Endometrium (tissue), 2 donors: ENCODE measurements at regions not wholly inside any gene's neighbourhood (a gene's known extent, or its start where the extent isn't known, plus 50 kb on each side); places are given as distances from the start of the nearest gene placed in this dataset.

Source experiments
- FAIRE-seq: peaks from 2 replicates; lab custom pipeline; 2012; peaks lifted over from hg19 to GRCh38; lab: Jason Lieb, UNC
- donor health status: control.
- donor health status: control.

GRCh38 chr6:12221856-12222255 is 68.3 kb upstream of the EDN1 start:
- no peak for FAIRE-seq

DNA sequence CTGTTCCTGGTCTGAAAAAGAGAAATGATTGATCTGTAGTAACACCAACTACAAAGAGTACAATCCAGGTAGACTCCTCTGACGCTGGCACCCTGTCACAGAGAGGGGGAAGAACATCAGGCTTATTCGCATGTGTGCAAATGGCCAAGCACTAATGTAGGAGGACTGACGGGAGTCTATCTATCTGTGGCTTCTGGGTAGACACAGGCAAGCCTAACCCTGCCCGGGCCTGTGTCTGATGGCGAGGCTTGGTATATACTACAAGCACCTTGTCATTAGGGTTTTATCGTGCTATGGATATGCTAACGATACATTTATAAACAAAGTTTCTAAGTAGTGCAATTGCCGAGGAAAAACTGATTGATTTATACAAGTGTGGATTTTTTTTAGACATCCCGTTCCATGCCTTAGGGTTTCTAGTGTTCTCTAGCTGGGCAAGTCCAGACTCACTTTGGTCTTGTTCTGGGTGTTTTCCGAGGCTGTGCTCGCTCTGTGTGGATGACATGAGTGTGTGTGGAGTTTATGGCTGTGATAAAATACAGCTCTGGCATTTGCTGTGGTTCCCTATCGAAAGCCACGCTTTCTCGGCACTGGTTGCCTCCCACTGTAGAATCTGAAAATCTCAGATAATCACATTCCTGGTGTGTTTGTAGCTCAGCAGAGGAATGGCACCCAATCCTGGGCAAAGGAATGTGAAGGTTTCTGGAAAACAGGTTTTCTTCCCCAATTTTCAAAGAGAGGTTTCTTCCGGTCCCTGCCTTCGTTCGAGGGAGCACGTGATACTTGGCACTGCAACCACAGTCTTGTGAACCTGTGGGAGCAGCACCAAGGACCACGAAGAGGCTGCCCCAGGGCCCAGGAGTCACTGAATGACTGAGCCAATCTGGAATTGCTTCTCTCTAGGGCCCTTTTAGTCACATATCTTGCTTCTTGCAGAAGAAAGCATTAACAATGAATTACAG is 67.5 kb upstream of the EDN1 start:
- FAIRE-seq, result no peak

DNA sequence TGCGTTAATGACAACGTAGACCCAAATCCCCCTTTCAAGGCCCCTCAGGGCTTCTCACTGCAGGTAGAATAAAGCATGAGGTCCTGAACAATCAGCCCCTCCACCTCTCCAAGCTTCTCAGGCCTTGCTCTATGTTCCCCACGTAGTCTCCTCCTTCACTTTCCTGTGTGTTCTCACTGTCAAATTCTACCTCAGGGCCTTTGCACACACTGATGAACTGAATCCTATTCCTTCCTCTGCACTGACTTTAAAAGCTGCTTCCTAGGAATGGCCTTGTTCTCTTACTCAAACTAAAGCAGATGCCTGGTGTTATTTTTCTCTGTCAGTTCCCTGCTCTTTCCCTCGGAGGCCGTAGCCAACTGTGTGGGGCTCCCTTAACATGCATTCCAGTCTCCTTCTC is 66.8 kb upstream of the EDN1 start:
- no peak for FAIRE-seq

GRCh38 chr6:12224251-12224650 is 65.9 kb upstream of the EDN1 start:
- FAIRE-seq, result no peak

DNA sequence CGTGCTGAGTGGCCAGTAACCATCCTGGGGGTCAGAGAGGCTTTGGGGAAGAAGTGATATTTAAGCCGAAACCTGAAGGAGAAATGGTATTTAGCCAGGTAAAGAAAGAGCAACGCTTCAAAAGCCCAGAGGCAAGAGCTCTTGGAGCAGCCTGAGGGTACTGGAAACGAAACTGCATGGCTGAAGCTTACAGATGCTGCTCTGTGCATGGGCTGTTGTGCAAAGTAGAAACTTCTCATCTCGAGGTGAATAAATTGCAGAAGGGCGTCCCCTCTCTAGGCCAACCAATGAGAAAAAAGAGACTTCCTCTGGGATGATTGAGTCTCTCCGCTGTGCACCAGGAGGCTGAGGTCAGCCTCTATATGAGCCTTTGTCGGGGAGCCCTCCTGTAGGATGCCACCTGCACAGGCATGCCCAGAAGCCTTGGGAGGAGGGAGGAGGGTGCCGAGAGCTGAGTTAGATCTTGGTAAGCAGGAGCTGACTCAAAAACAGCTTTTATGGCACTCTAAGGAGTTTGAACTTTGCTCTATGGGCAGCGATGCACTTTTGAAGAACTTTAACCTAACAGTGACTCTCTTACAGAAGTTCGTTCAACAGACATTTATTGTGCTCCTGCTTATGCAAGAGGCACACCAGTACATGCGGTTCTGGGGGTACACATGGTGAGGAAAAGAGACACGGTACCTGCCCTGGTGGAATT is 61.6 kb upstream of the EDN1 start:
- no peak for FAIRE-seq

DNA sequence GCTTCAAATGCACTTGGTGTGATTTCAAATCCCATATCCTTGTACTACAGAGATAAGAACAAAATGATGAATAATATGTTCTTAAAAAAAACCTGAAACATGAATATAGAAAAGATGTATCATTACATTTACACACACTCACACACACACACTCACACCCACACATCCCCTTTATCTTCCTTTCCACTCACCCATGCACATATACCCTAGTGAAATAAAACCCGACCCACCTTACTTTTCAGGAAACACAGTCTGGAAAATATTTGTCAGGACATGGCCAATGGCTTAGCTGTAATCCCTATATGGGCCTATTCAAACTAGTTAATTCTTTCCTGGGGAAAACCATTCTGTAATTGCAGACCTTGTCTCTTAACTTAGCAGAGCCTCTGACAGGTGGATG is 60.8 kb upstream of the EDN1 start:
- FAIRE-seq, result no peak

- no peak for FAIRE-seq
These were observed 59.6 kb upstream of the EDN1 start for GRCh38 chr6:12230523-12230922.

GRCh38 chr6:12232339-12232738 is 57.8 kb upstream of the EDN1 start:
- FAIRE-seq, result no peak

GRCh38 chr6:12232821-12233220 is 57.3 kb upstream of the EDN1 start:
- FAIRE-seq, result no peak

GRCh38 chr6:12233693-12234571 is 56.2 kb upstream of the EDN1 start:
- peak; percentile 80 for FAIRE-seq

DNA sequence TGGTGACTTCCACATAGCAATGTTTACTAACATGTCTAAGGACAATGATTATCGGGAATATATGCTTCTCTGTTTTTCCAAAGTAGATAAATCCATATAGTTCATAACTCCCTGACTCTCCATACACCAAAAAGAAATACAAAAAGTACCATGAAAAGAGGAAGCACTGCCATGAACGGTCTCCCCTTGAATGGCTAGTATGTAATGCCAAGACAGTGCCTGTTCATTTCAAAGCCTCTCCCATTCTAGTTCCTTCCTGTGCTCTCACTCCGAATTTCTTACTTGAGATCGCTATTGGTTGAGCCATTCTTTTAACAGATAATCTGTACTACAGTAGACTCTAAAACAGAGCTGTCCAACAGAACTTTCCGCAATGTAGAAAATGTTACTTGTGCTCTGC is 54.8 kb upstream of the EDN1 start:
- FAIRE-seq, result no peak

DNA sequence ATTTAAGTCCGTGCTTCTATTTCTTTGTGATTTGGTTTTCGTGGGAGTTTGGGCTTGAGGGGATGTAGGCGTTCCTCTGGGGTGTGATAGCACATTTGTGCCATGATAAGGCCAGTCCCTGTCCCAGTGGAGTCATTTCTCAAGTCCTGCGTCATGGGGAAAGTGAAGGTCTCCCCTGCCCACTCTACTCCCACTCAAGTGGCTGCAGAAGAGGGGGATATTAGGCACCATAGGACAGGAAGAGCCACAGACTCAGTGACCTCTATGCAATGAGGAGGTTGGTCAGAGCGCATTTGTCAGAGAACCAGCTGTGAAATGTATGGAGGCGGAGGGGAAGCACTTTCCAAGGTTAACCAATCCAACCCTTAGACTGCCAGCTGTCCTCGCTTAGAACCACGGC is 51.9 kb upstream of the EDN1 start:
- FAIRE-seq, result no peak
